ENCODE measurements at regions not wholly inside any gene's neighbourhood (a gene's known extent, or its start where the extent isn't known, plus 50 kb on each side); places are given as distances from the start of the nearest gene placed in this dataset.

DNA sequence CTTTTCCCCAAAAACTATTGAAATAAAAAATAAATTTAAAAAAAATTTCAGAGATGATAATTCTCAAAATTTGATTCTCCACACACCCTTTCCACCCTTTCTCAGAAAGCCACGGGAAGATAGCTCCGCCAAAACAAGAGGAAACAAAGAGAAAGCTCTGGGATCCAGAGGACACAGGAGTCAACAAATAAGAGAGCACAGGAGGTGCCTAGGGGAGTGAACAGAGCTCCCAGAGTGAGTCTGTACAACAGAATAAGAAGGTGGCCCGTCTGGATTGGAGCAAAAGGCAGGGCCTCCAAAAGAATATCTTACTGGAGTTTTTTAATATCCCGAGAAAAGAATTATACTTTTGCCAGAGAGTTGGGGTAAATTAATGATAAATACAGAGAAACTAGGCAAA lies 96.3 kb upstream of the DRD2 start:
- TF ChIP-seq, protein P1, sequence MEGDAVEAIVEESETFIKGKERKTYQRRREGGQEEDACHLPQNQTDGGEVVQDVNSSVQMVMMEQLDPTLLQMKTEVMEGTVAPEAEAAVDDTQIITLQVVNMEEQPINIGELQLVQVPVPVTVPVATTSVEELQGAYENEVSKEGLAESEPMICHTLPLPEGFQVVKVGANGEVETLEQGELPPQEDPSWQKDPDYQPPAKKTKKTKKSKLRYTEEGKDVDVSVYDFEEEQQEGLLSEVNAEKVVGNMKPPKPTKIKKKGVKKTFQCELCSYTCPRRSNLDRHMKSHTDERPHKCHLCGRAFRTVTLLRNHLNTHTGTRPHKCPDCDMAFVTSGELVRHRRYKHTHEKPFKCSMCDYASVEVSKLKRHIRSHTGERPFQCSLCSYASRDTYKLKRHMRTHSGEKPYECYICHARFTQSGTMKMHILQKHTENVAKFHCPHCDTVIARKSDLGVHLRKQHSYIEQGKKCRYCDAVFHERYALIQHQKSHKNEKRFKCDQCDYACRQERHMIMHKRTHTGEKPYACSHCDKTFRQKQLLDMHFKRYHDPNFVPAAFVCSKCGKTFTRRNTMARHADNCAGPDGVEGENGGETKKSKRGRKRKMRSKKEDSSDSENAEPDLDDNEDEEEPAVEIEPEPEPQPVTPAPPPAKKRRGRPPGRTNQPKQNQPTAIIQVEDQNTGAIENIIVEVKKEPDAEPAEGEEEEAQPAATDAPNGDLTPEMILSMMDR (IDR thresholded peaks at IDR 0.05), result no peak
- no peak for TF ChIP-seq POLR2A (IDR thresholded peaks at IDR 0.05)
